Loucy (cell line): ENCODE measurements at regions not wholly inside any gene's neighbourhood (a gene's known extent, or its start where the extent isn't known, plus 50 kb on each side); places are given as distances from the start of the nearest gene placed in this dataset.

Source experiments
- CTCF ChIP-seq: fragments of 200-600 bp; sonication (generic); conservative IDR thresholded peaks from 2 replicates; pipeline ENCODE4 v1.5.1; 2014; ENCODE audit warnings: mild to moderate bottlenecking, antibody characterized with exemption, low read length
- EZH2phosphoT487 ChIP-seq: fragments of 200-600 bp; IDR thresholded peaks from 2 replicates; pipeline ENCODE4 v1.6.1; 2018; ENCODE audit warnings: antibody characterized with exemption, mild to moderate bottlenecking, moderate library complexity, borderline replicate concordance

GRCh38 chr6:80942911-80943310, 809.6 kb downstream of the TENT5A start:
- no peak for TF ChIP-seq CTCF
- TF ChIP-seq EZH2phosphoT487, result no peak
